Hematopoietic multipotent progenitor cell treated with erythropoietin and hydrocortisone succinate and interleukin-3 and kit ligand, for 4 days (in vitro differentiated cells): ENCODE measurements at regions not wholly inside any gene's neighbourhood (a gene's known extent, or its start where the extent isn't known, plus 50 kb on each side); places are given as distances from the start of the nearest gene placed in this dataset.
A peak's percentile ranks its signal among the peaks of the same experiment; 100 is the strongest.

Source experiments
- DNase-seq: peaks from one replicate; pipeline ENCODE4 v3.0.0-alpha.2; 2015

- DNase-seq = no peak
Observed at GRCh38 chr15:39161096-39161495, 419.8 kb upstream of the THBS1 start.

GRCh38 chr15:39165020-39165706, 415.7 kb upstream of the THBS1 start:
- no peak for DNase-seq

GRCh38 chr15:39167164-39168058, 413.5 kb upstream of the THBS1 start:
- DNase-seq = no peak

GRCh38 chr15:39171944-39172368, 408.9 kb upstream of the THBS1 start:
- DNase-seq = peak; percentile 86

GRCh38 chr15:39172380-39173281, 408.2 kb upstream of the THBS1 start:
- DNase-seq = no peak

- DNase-seq = no peak
Observed at GRCh38 chr15:39173426-39173825, 407.5 kb upstream of the THBS1 start.

- no peak for DNase-seq
Observed at GRCh38 chr15:39174332-39174731, 406.5 kb upstream of the THBS1 start.

GRCh38 chr15:39176030-39176429, 404.8 kb upstream of the THBS1 start:
- no peak for DNase-seq

GRCh38 chr15:39177561-39177960, 403.3 kb upstream of the THBS1 start:
- no peak for DNase-seq

GRCh38 chr15:39180030-39180429, 400.8 kb upstream of the THBS1 start:
- no peak for DNase-seq

- DNase-seq = no peak
Observed at GRCh38 chr15:39180483-39180933, 400.4 kb upstream of the THBS1 start.

- DNase-seq = no peak
Observed at GRCh38 chr15:39181056-39181747, 399.7 kb upstream of the THBS1 start.

GRCh38 chr15:39181940-39182339, 398.9 kb upstream of the THBS1 start:
- DNase-seq = no peak

- no peak for DNase-seq
Observed at GRCh38 chr15:39183164-39183881, 397.6 kb upstream of the THBS1 start.

GRCh38 chr15:39184701-39185390, 396.0 kb upstream of the THBS1 start:
- DNase-seq = no peak

- DNase-seq = no peak
Observed at GRCh38 chr15:39188314-39188713, 392.6 kb upstream of the THBS1 start.

- DNase-seq = no peak
Observed at GRCh38 chr15:39188930-39189329, 391.9 kb upstream of the THBS1 start.

- DNase-seq = no peak
Observed at GRCh38 chr15:39191871-39192291, 389.0 kb upstream of the THBS1 start.

GRCh38 chr15:39192351-39192750, 388.5 kb upstream of the THBS1 start:
- no peak for DNase-seq

- DNase-seq = no peak
Observed at GRCh38 chr15:39192979-39193560, 387.8 kb upstream of the THBS1 start.

- no peak for DNase-seq
Observed at GRCh38 chr15:39193611-39194010, 387.3 kb upstream of the THBS1 start.
